ENCODE measurements at regions not wholly inside any gene's neighbourhood (a gene's known extent, or its start where the extent isn't known, plus 50 kb on each side); places are given as distances from the start of the nearest gene placed in this dataset.

GRCh38 chr2:84302513-84303412, 156.3 kb downstream of the SUCLG1 start (continued):
- no peak for TF ChIP-seq CGGBP1 (CRISPR knock-in tag; IDR thresholded peaks at IDR 0.05)
- no peak for TF ChIP-seq SREBF2 (CRISPR knock-in tag; IDR thresholded peaks at IDR 0.05)
- no peak for TF ChIP-seq PYGO2 (tag; IDR thresholded peaks at IDR 0.05)
- TF ChIP-seq SMC3 (conservative IDR thresholded peaks at IDR 0.05; ENCODE audit: insufficient read depth, low read depth, low read length): peak; percentile 56
- TF ChIP-seq CUX1 (CRISPR knock-in tag; IDR thresholded peaks at IDR 0.05): no peak
- no peak for TF ChIP-seq SLC30A9 (CRISPR knock-in tag; IDR thresholded peaks at IDR 0.05)
- TF ChIP-seq ASH1L (IDR thresholded peaks at IDR 0.05; ENCODE audit: borderline replicate concordance, low read depth, partially characterized antibody): no peak
- no peak for TF ChIP-seq ETV1 (tag; conservative IDR thresholded peaks at IDR 0.05; ENCODE audit: low read depth)
- TF ChIP-seq MCM5 (IDR thresholded peaks at IDR 0.05; ENCODE audit: low read depth): no peak
- TF ChIP-seq ZNF507 (tag; conservative IDR thresholded peaks at IDR 0.05): no peak
- no peak for TF ChIP-seq ARID4B (CRISPR knock-in tag; IDR thresholded peaks at IDR 0.05)
- peak; percentile 27; the same call in 1 of the 2 replicates for TF ChIP-seq STAG1 (CRISPR knock-in tag; IDR thresholded peaks at IDR 0.05; ENCODE audit: borderline replicate concordance)
